WTC11 (cell line): ENCODE measurements at regions not wholly inside any gene's neighbourhood (a gene's known extent, or its start where the extent isn't known, plus 50 kb on each side); places are given as distances from the start of the nearest gene placed in this dataset.

Experiments
- ATAC-seq: fragments of 200-7000 bp; cut with Tn5 transposase; 2 replicates; pipeline ENCODE4 v1.10.0; 2021; ENCODE audit warnings: mild to moderate bottlenecking, moderate library complexity
- CTCF ChIA-PET: fragments of 300-600 bp; sonication (Branson Sonifier 250); formaldehyde crosslinking; loops from one replicate; lab custom pipeline; 2021; ENCODE audit warnings: antibody characterized with exemption; lab: Charles Lee
- POLR2A ChIA-PET: fragments of 350-600 bp; sonication (Branson Sonifier 250); formaldehyde crosslinking; loops from one replicate; lab custom pipeline; 2021; ENCODE audit warnings: antibody characterized with exemption; lab: Charles Lee
- DNase-seq: peaks from one replicate; pipeline ENCODE4 v3.0.0; 2021; ENCODE audit warnings: low spot score
- H3K27ac Mint-ChIP-seq: 2 replicates; pipeline ENCODE4 v1.8.0; 2021; ENCODE audit warnings: mixed read lengths
- H3K27me3 Mint-ChIP-seq: 2 replicates; pipeline ENCODE4 v1.8.0; 2021; ENCODE audit warnings: low read depth, mild to moderate bottlenecking, moderate library complexity, mixed read lengths
- H3K36me3 Mint-ChIP-seq: 2 replicates; pipeline ENCODE4 v1.8.0; 2021; ENCODE audit warnings: mixed read lengths
- H3K4me1 Mint-ChIP-seq: 2 replicates; pipeline ENCODE4 v1.8.0; 2022; ENCODE audit warnings: mixed read lengths
- H3K4me3 Mint-ChIP-seq: 2 replicates; pipeline ENCODE4 v1.8.0; 2021; ENCODE audit warnings: mild to moderate bottlenecking, moderate library complexity, mixed read lengths
- H3K9me3 Mint-ChIP-seq: 2 replicates; pipeline ENCODE4 v1.8.0; 2021; ENCODE audit warnings: mixed read lengths
- AR ChIP-seq: fragments of 250-450 bp; sonication (Bioruptor Pico); IDR thresholded peaks from 2 replicates; pipeline ENCODE4 v1.9.0; 2021; ENCODE audit warnings: mild to moderate bottlenecking
- ATF6 ChIP-seq: sonication (generic); formaldehyde crosslinking; IDR thresholded peaks from 2 replicates; pipeline ENCODE4 v1.8.1; 2023; ENCODE audit warnings: mild to moderate bottlenecking, missing genetic modification reagents
- E2F5 ChIP-seq: sonication (generic); formaldehyde crosslinking; IDR thresholded peaks from 2 replicates; pipeline ENCODE4 v1.8.1; 2022; ENCODE audit warnings: mild to moderate bottlenecking, moderate library complexity, missing genetic modification reagents
- ELF4 ChIP-seq: sonication (generic); formaldehyde crosslinking; IDR thresholded peaks from 2 replicates; pipeline ENCODE4 v1.8.1; 2022; ENCODE audit warnings: low read depth, mild to moderate bottlenecking, moderate library complexity, missing genetic modification reagents
- ESRRA ChIP-seq: sonication (generic); formaldehyde crosslinking; IDR thresholded peaks from 2 replicates; pipeline ENCODE4 v1.8.1; 2022; ENCODE audit warnings: mild to moderate bottlenecking, missing genetic modification reagents, borderline replicate concordance
- PRDM15 ChIP-seq: sonication (generic); formaldehyde crosslinking; IDR thresholded peaks from 2 replicates; pipeline ENCODE4 v1.8.0; 2022; ENCODE audit warnings: missing genetic modification reagents
- ZNF121 ChIP-seq: sonication (generic); formaldehyde crosslinking; IDR thresholded peaks from 2 replicates; pipeline ENCODE4 v1.8.0; 2023; ENCODE audit warnings: missing genetic modification reagents
- ZNF512 ChIP-seq: sonication (generic); formaldehyde crosslinking; IDR thresholded peaks from 2 replicates; pipeline ENCODE4 v1.8.1; 2022; ENCODE audit warnings: missing genetic modification reagents, borderline replicate concordance
- ZNF532 ChIP-seq: fragments of 250-450 bp; sonication (Bioruptor Pico); IDR thresholded peaks from 2 replicates; pipeline ENCODE4 v1.9.0; 2021; ENCODE audit warnings: mild to moderate bottlenecking, borderline replicate concordance

- H3K4me3 Mint-ChIP-seq = no peak overlapping the region
- CTCF ChIA-PET = no interaction called here
- 0 out of 2 replicates have a peak, but pooled peaks cover 9% of the 10 kb centered on the region for H3K4me1 Mint-ChIP-seq
- no peaks in the 10 kb centered on the region for H3K9me3 Mint-ChIP-seq
- H3K36me3 Mint-ChIP-seq = no peaks in the 10 kb centered on the region
- no peak for DNase-seq
- ATAC-seq = no peak
- H3K27ac Mint-ChIP-seq = no peak overlapping the region
- no peak for TF ChIP-seq PRDM15 (CRISPR knock-in tag)
- no peak for TF ChIP-seq ESRRA (CRISPR knock-in tag)
- no peak for TF ChIP-seq ELF4 (CRISPR knock-in tag)
- no peak for TF ChIP-seq ZNF512
- TF ChIP-seq AR (CRISPR knock-in tag) = no peak
- TF ChIP-seq ATF6 (CRISPR knock-in tag) = no peak
- no peak for TF ChIP-seq E2F5 (CRISPR knock-in tag)
- TF ChIP-seq ZNF532 (CRISPR knock-in tag) = no peak
- TF ChIP-seq ZNF121 = no peak
- POLR2A ChIA-PET = no interaction called here
- no peaks in the 10 kb centered on the region for H3K27me3 Mint-ChIP-seq
Observed at GRCh38 chr4:19126903-19127302, 1105.3 kb upstream of the LCORL start.
